HEK293 (cell line): ENCODE measurements at regions not wholly inside any gene's neighbourhood (a gene's known extent, or its start where the extent isn't known, plus 50 kb on each side); places are given as distances from the start of the nearest gene placed in this dataset.

Experiments
- GLIS2 ChIP-seq: fragments of 450-650 bp; formaldehyde crosslinking; IDR thresholded peaks from 2 replicates; pipeline ENCODE4 v1.5.1; 2016; ENCODE audit warnings: missing biosample characterization, missing genetic modification characterization
- HOXD13 ChIP-seq: sonication (generic); formaldehyde crosslinking; IDR thresholded peaks from 2 replicates; pipeline ENCODE4 v1.8.0; 2022; ENCODE audit warnings: missing genetic modification reagents, borderline replicate concordance
- TSHZ1 ChIP-seq: fragments of 450-650 bp; formaldehyde crosslinking; IDR thresholded peaks from 2 replicates; pipeline ENCODE4 v1.5.1; 2016; ENCODE audit warnings: missing biosample characterization, missing genetic modification characterization, borderline replicate concordance
- ZBTB21 ChIP-seq: fragments of 450-650 bp; formaldehyde crosslinking; IDR thresholded peaks from 2 replicates; pipeline ENCODE4 v1.5.1; 2017; ENCODE audit warnings: missing biosample characterization, missing genetic modification characterization
- ZBTB48 ChIP-seq: fragments of 450-650 bp; formaldehyde crosslinking; IDR thresholded peaks from 2 replicates; pipeline ENCODE4 v1.5.1; 2016; ENCODE audit warnings: missing biosample characterization, missing genetic modification characterization
- ZFP37 ChIP-seq: fragments of 450-650 bp; formaldehyde crosslinking; IDR thresholded peaks from 2 replicates; pipeline ENCODE4 v1.5.1; 2016; ENCODE audit warnings: missing biosample characterization, missing genetic modification characterization
- ZNF114 ChIP-seq: fragments of 450-650 bp; formaldehyde crosslinking; IDR thresholded peaks from 2 replicates; pipeline ENCODE4 v1.5.0; 2017; ENCODE audit warnings: missing biosample characterization, missing genetic modification characterization
- ZNF175 ChIP-seq: fragments of 450-650 bp; formaldehyde crosslinking; IDR thresholded peaks from 2 replicates; pipeline ENCODE4 v1.5.1; 2016; ENCODE audit warnings: missing biosample characterization, missing genetic modification characterization
- ZNF202 ChIP-seq: fragments of 450-650 bp; formaldehyde crosslinking; IDR thresholded peaks from 2 replicates; pipeline ENCODE4 v1.5.1; 2016; ENCODE audit warnings: missing biosample characterization, missing genetic modification characterization, borderline replicate concordance
- ZNF280C ChIP-seq: fragments of 450-650 bp; formaldehyde crosslinking; IDR thresholded peaks from 2 replicates; pipeline ENCODE4 v1.5.1; 2016; ENCODE audit warnings: missing biosample characterization, missing genetic modification characterization
- ZNF335 ChIP-seq: fragments of 450-650 bp; formaldehyde crosslinking; conservative IDR thresholded peaks from 2 replicates; pipeline ENCODE4 v1.5.1; 2016; ENCODE audit warnings: missing biosample characterization, missing genetic modification characterization
- ZNF529 ChIP-seq: fragments of 450-650 bp; formaldehyde crosslinking; IDR thresholded peaks from 2 replicates; pipeline ENCODE4 v1.5.1; 2017; ENCODE audit warnings: missing genetic modification characterization, missing biosample characterization; ENCODE audit not compliant: insufficient replicate concordance
- ZNF549 ChIP-seq: fragments of 450-650 bp; IDR thresholded peaks from 2 replicates; pipeline ENCODE4 v1.5.1; 2018; ENCODE audit warnings: missing biosample characterization, missing genetic modification characterization, mild to moderate bottlenecking, inconsistent platforms, moderate library complexity
- ZNF555 ChIP-seq: fragments of 450-650 bp; formaldehyde crosslinking; conservative IDR thresholded peaks from 2 replicates; pipeline ENCODE4 v1.5.1; 2017; ENCODE audit warnings: missing biosample characterization, mild to moderate bottlenecking, missing genetic modification characterization, inconsistent platforms
- ZNF561 ChIP-seq: fragments of 450-650 bp; IDR thresholded peaks from 2 replicates; pipeline ENCODE4 v1.5.1; 2018; ENCODE audit warnings: missing biosample characterization, missing genetic modification characterization, borderline replicate concordance
- ZNF580 ChIP-seq: fragments of 450-650 bp; formaldehyde crosslinking; IDR thresholded peaks from 2 replicates; pipeline ENCODE4 v1.5.1; 2016; ENCODE audit warnings: missing biosample characterization, missing genetic modification characterization
- ZNF626 ChIP-seq: fragments of 450-650 bp; sonication (Bioruptor Pico); formaldehyde crosslinking; IDR thresholded peaks from 2 replicates; pipeline ENCODE4 v1.5.1; 2018; ENCODE audit warnings: missing biosample characterization, missing genetic modification characterization, inconsistent platforms
- ZNF658 ChIP-seq: fragments of 450-650 bp; formaldehyde crosslinking; IDR thresholded peaks from 2 replicates; pipeline ENCODE4; 2016; ENCODE audit warnings: missing biosample characterization, missing genetic modification characterization
- ZNF664 ChIP-seq: fragments of 450-650 bp; formaldehyde crosslinking; IDR thresholded peaks from 2 replicates; pipeline ENCODE4 v1.5.1; 2016; ENCODE audit warnings: missing biosample characterization, missing genetic modification characterization
- ZNF785 ChIP-seq: fragments of 450-650 bp; formaldehyde crosslinking; IDR thresholded peaks from 2 replicates; pipeline ENCODE4 v1.5.1; 2016; ENCODE audit warnings: missing biosample characterization, missing genetic modification characterization
- ZNF837 ChIP-seq: fragments of 450-650 bp; formaldehyde crosslinking; IDR thresholded peaks from 2 replicates; pipeline ENCODE4 v1.5.1; 2016; ENCODE audit warnings: missing biosample characterization, missing genetic modification characterization
- ZNF843 ChIP-seq: fragments of 450-650 bp; formaldehyde crosslinking; IDR thresholded peaks from 2 replicates; pipeline ENCODE4 v1.5.1; 2016; ENCODE audit warnings: missing biosample characterization, missing genetic modification characterization
- ZSCAN30 ChIP-seq: fragments of 450-650 bp; IDR thresholded peaks from 2 replicates; pipeline ENCODE4 v1.5.1; 2018; ENCODE audit warnings: missing biosample characterization, mild to moderate bottlenecking, missing genetic modification characterization, moderate library complexity
- TF ChIP-seq, protein P1 (sequence below): fragments of 450-650 bp; formaldehyde crosslinking; IDR thresholded peaks from 2 replicates; pipeline ENCODE4 v1.5.1; 2016; ENCODE audit warnings: missing biosample characterization, missing genetic modification characterization
- TF ChIP-seq, protein P2 (sequence below): fragments of 450-650 bp; formaldehyde crosslinking; IDR thresholded peaks from 2 replicates; pipeline ENCODE4 v1.5.1; 2016; ENCODE audit warnings: missing biosample characterization, missing genetic modification characterization, borderline replicate concordance

GRCh38 chr2:171630812-171631626, 56.2 kb upstream of the DYNC1I2 start (continued):
- TF ChIP-seq, protein P1, sequence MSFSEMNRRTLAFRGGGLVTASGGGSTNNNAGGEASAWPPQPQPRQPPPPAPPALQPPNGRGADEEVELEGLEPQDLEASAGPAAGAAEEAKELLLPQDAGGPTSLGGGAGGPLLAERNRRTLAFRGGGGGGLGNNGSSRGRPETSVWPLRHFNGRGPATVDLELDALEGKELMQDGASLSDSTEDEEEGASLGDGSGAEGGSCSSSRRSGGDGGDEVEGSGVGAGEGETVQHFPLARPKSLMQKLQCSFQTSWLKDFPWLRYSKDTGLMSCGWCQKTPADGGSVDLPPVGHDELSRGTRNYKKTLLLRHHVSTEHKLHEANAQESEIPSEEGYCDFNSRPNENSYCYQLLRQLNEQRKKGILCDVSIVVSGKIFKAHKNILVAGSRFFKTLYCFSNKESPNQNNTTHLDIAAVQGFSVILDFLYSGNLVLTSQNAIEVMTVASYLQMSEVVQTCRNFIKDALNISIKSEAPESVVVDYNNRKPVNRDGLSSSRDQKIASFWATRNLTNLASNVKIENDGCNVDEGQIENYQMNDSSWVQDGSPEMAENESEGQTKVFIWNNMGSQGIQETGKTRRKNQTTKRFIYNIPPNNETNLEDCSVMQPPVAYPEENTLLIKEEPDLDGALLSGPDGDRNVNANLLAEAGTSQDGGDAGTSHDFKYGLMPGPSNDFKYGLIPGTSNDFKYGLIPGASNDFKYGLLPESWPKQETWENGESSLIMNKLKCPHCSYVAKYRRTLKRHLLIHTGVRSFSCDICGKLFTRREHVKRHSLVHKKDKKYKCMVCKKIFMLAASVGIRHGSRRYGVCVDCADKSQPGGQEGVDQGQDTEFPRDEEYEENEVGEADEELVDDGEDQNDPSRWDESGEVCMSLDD (tag by site-specific recombination), result no peak
- TF ChIP-seq ZNF837 (tag by site-specific recombination) (no peak), GLIS2 (tag by site-specific recombination) (no peak), ZNF626 (peak; percentile 97), ZNF555 (tag by site-specific recombination) (0 out of 2 replicates have a peak, but pooled peaks have one; percentile 8), ZSCAN30 (no peak), TSHZ1 (tag by site-specific recombination) (no peak), ZNF658 (tag by site-specific recombination) (no peak), ZNF785 (tag by site-specific recombination) (no peak), ZNF280C (no peak), ZNF335 (no peak), ZNF114 (no peak), ZNF843 (tag by site-specific recombination) (no peak), ZNF561 (tag by site-specific recombination) (no peak), ZNF529 (peak; percentile 70), HOXD13 (CRISPR knock-in tag) (no peak), ZBTB48 (tag by site-specific recombination) (no peak), ZNF549 (tag by site-specific recombination) (0 out of 2 replicates have a peak, but pooled peaks have one; percentile 14), ZNF580 (tag by site-specific recombination) (no peak), ZBTB21 (tag by site-specific recombination) (no peak), ZNF175 (tag by site-specific recombination) (no peak), ZNF202 (no peak), ZNF664 (tag by site-specific recombination) (no peak), ZFP37 (no peak)
- TF ChIP-seq, protein P2, sequence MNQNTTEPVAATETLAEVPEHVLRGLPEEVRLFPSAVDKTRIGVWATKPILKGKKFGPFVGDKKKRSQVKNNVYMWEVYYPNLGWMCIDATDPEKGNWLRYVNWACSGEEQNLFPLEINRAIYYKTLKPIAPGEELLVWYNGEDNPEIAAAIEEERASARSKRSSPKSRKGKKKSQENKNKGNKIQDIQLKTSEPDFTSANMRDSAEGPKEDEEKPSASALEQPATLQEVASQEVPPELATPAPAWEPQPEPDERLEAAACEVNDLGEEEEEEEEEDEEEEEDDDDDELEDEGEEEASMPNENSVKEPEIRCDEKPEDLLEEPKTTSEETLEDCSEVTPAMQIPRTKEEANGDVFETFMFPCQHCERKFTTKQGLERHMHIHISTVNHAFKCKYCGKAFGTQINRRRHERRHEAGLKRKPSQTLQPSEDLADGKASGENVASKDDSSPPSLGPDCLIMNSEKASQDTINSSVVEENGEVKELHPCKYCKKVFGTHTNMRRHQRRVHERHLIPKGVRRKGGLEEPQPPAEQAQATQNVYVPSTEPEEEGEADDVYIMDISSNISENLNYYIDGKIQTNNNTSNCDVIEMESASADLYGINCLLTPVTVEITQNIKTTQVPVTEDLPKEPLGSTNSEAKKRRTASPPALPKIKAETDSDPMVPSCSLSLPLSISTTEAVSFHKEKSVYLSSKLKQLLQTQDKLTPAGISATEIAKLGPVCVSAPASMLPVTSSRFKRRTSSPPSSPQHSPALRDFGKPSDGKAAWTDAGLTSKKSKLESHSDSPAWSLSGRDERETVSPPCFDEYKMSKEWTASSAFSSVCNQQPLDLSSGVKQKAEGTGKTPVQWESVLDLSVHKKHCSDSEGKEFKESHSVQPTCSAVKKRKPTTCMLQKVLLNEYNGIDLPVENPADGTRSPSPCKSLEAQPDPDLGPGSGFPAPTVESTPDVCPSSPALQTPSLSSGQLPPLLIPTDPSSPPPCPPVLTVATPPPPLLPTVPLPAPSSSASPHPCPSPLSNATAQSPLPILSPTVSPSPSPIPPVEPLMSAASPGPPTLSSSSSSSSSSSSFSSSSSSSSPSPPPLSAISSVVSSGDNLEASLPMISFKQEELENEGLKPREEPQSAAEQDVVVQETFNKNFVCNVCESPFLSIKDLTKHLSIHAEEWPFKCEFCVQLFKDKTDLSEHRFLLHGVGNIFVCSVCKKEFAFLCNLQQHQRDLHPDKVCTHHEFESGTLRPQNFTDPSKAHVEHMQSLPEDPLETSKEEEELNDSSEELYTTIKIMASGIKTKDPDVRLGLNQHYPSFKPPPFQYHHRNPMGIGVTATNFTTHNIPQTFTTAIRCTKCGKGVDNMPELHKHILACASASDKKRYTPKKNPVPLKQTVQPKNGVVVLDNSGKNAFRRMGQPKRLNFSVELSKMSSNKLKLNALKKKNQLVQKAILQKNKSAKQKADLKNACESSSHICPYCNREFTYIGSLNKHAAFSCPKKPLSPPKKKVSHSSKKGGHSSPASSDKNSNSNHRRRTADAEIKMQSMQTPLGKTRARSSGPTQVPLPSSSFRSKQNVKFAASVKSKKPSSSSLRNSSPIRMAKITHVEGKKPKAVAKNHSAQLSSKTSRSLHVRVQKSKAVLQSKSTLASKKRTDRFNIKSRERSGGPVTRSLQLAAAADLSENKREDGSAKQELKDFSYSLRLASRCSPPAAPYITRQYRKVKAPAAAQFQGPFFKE (tag by site-specific recombination), result no peak
